ENCODE measurements at regions not wholly inside any gene's neighbourhood (a gene's known extent, or its start where the extent isn't known, plus 50 kb on each side); places are given as distances from the start of the nearest gene placed in this dataset.

DNA sequence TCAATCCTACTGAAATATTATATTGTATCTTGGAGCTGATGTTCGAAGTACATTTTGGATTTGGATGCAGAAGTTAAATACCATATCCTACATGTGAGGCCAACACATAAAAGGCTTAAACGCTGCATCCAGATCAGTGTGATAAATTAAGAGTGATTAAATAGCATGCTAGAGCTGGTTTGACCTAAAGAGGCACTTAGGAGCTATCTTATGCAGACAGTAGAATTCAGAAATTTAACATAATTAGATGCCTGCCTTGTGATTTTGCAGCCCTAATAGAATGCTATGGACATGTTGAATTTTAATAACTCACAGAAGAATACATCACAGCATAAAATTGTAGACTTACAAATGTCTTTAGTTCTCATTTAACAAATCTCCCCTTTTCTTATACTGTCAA, 501.2 kb upstream of the LINC00305 start:
- intact Hi-C loops (cut with micrococcal nuclease): no loop called here

DNA sequence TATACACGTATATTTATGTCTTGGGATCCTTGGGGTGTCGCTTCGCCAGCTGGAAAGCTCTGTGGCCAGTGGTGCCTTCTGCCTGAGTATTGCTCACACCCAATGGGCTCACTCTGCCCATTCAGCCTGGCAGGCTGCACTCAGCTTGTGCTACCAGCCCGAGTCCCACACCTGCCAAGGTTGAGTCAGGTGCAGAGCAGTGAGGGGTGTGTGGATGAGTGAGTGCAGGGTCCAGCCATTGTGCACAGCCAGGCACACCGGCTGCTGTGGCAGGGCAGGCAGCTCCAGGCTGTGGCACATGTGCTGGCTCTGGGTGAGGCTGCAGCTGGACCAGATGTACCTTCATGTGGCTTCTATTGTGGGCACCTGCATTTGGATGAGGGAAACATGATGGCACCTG, 496.9 kb upstream of the LINC00305 start:
- intact Hi-C loops (cut with micrococcal nuclease): no loop called here

DNA sequence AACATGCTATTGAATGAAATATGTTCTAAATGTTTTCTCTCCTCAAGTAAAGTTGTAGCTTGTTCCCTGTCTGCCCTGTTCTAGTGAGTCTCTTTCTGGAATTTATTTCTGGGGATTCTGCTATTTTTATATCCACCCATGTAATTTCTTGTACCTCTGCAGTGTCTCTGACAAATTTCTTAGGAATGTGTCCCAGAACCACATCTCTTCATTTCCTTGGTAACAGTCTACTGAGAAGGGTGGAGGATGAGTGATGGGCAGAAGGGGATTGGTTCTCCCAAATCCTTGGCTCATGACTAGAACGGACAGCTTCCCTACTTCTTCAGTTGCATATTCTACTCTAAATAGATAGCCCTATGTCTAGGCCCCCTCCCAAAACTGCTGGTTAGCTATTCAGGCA, 490.6 kb upstream of the LINC00305 start:
- intact Hi-C loops (cut with micrococcal nuclease): no loop called here

DNA sequence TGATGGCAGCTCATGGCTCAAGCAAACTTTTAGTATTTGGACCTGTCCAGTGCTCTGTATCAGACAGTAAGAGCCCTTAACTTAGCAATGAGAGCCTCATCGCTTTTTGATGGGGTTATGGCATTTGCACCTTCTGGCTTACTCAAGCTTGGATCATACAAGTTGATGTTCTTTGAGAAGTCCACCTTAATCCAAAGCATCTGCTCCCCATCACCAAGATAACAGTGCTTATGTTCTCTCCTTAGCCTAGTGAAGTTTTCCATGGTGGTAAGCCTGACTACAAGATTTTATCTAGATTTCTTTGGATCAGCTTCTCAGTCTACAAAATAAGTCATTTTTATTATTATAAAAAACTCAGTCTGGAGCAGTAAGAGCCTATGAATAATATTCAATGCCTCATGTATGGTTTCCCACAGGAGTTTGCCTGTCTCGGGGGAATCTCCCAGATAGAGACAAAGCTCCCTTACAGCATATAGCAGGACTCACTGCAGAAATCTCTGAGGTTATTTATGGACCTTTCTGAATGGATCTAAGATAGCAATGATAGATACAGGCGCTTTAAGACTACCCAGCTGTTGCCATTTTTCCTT, 472.2 kb upstream of the LINC00305 start:
- intact Hi-C loops (cut with micrococcal nuclease): no loop called here

DNA sequence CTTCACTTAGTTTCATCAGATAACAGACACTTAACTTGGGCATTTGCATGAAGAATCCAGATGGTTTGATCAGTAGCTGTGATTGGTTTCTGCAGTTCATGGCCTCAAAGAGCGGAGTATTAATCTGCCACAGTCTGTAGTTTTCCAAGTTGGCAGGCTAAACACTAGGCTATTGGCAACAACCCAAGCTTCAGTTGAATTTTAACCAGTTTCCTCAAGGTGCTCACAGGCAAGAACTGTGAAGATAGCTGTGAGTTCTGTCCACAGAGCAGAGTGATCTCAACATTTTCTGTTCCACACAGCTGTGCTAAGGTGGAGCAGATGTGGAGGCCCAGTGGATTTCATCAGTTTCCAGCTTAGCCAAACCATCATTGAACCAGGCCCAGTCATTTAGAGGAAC, 469.5 kb upstream of the LINC00305 start:
- intact Hi-C loops (cut with micrococcal nuclease): no loop called here

DNA sequence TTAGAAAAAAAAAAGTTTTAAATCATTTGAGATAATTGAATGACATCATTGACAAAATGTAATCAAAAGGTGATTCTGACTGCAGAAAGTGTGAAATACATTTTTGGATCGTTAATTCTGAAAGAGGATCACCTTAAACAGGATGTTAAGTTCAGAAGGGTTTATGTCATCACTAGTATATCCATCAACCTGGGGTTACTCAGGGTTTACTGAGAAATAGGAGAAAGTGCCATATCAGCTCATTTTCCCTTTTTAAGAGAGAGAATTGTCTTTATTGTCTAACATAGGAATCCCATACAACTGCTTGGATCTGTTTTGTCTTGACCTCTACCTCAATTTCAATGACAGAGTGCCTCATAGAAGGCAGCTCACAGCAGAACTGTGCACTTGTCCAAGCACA, 466.1 kb upstream of the LINC00305 start:
- intact Hi-C loops (cut with micrococcal nuclease): no loop called here

DNA sequence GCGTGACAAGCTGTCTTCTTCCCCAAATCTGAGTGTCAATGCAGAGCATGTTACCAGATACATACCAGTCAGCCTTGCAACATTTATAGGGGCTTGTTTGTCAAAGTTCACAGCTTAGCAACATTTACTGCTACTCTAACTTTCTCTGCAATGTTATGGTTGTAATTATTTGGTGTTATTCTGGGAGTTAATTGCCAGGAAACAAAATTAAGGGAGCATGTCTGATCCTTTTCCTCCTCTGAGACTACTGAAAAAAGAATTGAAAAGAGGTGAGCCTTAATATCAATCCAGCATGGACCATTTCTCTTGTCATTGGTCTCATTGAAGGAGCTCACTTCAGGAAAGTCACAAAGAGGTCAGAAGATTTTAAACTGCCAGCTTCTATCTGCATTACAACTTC, 465.6 kb upstream of the LINC00305 start:
- intact Hi-C loops (cut with micrococcal nuclease): no loop called here

DNA sequence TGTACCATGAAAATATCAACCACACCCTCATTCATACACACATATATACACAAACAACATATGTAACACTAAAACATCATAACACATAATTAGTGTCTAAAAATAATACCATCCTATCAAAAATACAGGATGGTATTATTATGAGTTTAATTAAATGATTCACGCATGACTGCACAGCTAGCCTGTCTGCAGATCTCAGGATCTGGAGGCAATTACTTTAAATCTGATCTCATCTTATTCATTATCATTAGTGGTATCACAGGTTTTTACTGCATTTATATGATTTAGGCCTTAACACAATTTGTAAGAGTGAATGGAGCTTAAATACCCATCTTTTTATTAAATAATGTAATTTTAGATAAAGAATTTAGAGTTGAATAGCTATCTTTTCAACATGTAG, 443.4 kb upstream of the LINC00305 start:
- intact Hi-C loops (cut with micrococcal nuclease): no loop called here

DNA sequence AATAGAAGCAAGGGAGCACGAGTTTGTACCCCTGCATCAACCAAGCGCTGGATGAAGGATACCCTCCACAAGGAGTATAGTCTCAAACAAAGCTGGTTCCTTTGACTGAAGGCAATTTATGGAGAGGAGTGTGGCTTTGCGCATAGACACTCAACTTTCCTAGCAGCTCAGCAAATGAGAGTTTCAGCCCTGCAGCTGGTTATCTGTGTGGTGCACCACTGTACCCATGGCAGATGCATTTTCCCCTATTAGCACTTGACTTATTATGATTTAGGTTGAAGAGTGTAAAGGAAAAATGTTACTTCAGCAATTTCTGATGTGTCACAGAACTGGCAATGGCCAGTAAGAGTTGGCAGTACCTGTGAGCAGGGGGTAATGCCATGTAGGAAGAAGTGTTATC, 440.1 kb upstream of the LINC00305 start:
- intact Hi-C loops (cut with micrococcal nuclease): no loop called here

DNA sequence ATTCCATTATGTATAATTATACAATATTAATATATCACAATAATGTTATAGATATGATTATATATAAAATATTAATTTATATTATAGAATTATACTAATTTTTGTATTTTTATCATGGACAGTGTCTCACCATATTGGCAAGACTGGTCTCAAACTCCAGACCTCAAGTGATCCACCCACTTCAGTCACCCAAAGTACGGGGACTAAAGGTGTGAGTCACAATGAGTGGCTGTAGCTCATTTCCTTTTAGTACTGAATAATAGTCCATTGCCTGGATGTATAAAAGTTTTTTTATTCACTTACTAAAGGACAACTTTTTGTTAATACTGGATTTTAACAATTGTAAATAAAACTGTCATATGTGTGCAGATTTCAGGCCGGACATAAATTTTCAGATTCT, 417.6 kb upstream of the LINC00305 start:
- intact Hi-C loops (cut with micrococcal nuclease): no loop called here

DNA sequence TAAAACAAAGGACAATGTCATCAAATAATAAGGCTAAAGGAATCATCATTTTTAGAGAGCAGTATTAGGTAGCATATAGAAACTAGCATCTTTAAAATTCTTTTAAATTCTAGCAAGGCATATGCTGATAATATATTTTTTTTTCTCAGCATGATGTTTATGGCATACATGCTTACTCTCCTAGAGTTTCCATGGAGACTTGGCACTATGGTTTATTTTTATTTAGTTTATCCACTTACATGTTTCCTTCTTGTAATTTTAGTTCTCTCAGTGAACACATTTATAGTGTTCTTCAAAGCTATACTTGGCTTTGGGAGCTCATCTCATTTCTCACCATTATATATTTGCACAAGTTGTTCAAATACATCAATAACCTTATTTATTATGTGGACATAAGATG, 413.8 kb upstream of the LINC00305 start:
- intact Hi-C loops (cut with micrococcal nuclease): no loop called here

DNA sequence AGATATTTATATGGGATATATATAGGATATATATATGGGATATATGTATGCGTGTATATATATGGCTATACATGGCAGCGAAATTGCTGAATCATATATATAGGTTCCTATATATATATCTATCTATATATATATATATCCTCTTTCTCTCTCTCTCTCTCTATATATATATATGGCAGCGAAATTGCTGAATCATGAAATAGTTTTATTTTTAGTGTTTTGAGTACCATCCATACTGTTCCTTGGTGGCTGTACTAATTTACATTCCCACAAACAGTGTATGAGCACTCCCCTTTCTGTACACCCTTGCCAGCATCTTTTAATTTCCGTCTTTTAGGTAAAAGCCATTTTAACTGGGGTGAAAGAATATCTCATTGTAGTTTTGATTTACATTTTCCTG, 397.6 kb upstream of the LINC00305 start:
- intact Hi-C loops (cut with micrococcal nuclease): no loop called here

DNA sequence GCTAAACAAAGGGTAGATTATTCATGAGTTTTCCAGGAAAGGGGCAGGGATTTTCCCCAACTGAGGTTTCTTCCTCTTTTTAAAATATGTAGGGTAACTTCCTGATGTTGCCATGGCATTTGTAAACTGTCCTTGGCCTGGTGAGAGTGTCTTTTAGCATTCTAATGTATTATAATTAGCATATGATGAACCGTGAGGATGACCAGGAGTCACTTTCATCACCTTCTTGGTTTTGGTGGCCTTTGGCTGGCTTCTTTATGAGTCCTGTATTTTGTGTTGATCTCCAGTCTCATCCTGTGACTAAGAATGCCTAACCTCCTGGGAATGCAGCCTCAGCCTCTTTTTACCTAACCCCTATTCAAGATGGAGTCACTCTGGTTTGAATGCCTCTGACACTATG, 391.0 kb upstream of the LINC00305 start:
- intact Hi-C loops (cut with micrococcal nuclease): no loop called here

DNA sequence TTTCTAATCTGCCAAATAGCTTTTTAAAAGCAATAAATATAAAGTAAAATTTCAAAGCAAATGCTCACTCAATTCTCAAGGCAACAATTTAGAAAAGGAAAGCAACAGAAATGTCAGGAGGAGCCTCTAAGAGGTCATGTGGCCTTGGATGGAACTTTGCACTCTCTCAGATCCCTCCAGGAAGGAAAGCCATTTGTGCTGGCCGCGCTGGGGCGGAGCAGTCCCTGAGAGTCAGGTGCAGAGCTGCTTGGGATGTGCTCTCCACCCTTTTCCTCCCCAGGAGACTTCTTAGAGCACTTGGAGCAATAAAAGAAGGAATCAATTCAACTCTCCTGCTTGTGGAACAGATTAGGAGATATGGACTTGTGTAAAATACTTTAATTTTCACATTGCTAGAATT, 379.8 kb upstream of the LINC00305 start:
- intact Hi-C loops (cut with micrococcal nuclease): no loop called here

DNA sequence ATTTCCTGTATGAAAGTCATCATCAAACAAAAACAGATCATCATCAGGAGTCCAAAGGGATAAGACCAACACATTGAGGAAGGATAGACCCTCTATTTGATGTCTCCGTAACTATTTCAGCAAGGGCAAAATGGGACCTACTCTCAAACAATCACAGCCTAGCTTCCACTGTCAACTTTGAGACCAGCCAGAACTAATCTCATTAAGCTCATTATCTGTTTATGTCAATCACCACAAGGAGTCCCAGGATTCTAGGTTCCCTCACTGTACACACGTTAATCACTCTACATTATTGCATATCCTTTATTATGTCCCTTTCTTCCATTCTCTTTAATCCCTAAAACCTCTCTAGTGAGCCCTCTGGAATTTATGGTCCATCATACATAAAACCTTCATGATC, 370.3 kb upstream of the LINC00305 start:
- intact Hi-C loops (cut with micrococcal nuclease): no loop called here

DNA sequence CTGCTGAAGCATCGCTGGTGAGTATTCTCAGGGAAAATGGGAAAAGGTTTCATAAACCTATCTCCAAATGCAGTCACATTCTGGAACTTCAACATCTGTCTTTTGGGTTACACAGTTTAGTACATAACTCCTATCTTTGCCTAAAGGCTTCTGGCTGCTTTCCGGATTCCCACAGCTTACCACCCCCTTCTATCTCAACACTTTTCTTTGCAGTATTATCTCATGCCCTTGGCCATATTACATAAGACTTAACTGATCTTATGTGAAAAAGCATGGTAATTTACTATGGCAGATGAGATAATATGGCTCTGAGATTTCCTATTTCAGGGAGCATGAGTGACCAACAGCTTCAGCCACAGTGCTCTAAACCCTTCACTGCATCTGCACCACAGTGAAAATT, 369.3 kb upstream of the LINC00305 start:
- intact Hi-C loops (cut with micrococcal nuclease): no loop called here

DNA sequence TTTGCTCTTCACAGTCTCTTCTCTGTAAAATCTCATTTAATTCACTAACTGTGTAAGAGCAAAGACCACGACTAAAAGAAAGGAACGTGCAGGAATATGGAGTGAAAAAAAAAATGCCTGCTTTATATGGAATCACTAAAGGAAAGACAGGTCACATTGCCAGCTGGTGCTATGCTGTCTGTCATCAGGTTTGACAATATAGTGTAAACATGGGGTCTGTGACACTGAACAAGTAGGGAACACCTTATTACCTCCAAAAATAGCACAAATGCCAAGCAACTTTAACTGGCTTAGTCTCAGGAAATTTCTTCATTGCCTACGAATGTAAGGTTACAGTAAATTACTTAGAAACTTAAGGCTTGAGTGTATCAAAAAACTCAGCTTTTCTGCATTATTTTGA, 364.5 kb upstream of the LINC00305 start:
- intact Hi-C loops (cut with micrococcal nuclease): no loop called here

DNA sequence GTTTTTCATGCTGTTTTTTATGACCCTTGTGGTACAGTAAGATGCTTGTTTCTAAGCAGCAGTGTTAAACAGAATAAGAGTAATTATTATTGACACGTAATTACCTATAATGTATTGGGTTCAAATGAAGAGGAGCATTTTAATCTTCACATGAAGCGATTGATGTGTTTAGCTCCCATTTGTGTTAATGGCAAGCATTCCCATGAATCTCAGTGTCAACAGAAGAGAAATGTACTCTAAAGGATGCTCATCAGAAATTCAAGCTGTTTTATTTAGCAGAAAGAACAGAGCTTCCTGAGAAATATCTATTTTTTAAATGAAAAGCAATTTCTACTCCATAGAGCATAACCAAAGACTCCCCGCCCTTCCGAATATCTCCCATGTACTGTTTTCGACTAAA, 341.3 kb upstream of the LINC00305 start:
- intact Hi-C loops (cut with micrococcal nuclease): no loop called here

DNA sequence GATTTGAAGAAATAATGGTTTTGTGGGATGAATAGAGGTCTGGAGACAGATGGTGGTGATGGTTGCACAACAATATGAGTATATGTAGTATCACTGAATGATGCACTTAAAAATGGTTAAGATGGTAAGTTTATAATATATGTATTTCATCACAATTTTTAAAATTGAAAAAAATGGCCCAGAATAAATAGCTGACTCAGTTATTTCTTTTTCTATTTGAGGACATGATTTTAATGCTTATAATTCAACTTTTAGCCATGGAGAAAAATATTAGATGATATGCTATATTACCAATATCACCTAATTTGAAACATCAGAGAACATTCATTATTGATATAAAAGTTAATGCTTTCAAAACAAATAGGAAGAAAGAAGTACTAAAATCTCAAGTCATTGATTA, 339.8 kb upstream of the LINC00305 start:
- intact Hi-C loops (cut with micrococcal nuclease): no loop called here

DNA sequence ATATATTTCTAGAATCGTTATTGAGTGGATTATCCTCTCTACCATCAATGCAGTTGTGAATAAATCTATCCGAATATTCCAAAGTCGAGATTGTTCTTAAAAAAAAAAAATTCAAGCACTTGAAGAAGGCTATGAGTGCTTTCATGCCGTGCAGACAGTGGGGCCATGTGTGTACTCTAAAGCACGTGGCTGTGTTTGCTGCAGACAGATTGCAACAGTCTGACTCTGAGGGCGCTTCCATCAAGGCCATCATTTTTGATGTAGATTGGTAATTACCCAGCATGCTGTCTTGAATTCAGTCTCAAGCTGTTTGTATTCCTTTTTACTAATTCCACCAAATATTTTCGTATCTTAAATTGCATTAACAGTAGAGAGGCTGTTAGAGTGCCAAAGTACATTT, 325.9 kb upstream of the LINC00305 start:
- intact Hi-C loops (cut with micrococcal nuclease): no loop called here

DNA sequence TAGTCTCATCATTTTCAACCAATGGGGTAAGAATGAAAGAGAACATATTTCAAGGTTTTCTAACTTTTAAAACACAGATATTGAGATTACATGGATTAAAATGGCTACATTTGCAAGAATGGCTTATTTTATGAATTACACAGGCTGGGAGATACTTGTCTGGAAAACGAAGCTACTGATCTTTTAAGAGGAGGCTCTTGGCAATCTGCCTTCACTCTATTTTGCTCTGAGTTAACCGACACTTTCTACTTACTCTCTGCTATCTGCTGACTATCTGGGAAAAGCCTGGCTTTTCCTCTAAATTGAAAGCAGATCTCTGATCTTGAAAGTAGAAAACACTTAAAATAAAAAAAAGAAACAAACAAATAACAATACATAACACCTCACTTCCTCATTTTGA, 325.4 kb upstream of the LINC00305 start:
- intact Hi-C loops (cut with micrococcal nuclease): no loop called here

DNA sequence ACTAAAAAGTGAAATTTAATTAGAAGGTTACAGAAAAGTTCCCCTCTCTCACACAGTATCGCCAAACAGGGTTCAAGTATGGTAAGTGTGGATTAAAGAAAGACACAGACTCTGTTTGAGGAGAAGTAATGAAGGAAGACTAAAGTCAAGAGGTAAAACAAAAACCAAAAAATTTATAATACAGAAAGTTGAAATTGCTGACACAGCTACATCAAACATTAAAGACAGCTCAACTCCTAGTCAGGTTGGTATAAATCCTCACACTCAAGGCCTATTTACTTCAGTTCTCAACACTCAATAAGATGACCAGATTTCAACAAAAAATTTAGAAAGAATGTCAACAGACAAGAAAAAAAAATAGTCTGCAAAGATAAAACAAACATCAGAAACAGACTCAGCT, 300.5 kb upstream of the LINC00305 start:
- intact Hi-C loops (cut with micrococcal nuclease): no loop called here

DNA sequence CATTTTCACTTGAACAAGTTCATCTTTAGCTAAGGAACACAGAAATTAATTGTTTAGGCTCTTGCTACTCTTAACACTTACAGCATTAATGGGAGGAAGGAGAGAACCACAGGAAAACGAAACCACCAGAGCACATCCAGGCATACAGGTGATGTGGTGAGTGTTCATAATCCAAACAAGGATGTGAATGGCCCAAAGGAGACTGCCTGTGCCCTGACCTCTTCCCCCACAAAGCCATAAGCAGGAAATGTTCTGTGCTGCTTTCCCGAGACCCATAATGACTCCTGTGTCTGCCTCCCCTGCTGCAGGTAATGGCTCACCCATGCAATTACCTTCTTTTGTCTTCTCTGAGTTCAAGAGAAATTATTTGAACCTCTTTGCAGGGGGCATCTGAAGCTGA, 295.9 kb upstream of the LINC00305 start:
- intact Hi-C loops (cut with micrococcal nuclease): no loop called here

DNA sequence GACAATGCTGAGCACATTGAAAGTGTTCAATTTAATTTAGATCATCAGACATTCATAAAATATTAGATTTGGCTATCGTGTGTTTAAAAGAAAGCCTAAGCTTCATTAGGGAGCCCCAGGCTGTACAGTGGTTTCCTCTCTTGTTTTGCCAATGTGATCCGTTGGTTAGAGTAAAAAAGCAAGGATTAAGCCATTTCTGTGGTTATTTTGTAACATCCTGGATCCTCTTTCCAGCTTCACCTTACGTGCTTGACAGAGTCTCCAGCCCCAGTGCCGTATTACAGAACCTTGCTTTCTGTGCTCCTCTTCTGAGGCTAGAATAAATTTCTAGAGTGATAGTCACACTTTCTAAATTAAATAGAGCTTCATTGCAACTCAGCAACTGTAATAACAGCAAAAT, 289.3 kb upstream of the LINC00305 start:
- intact Hi-C loops (cut with micrococcal nuclease): no loop called here
